Upper lobe of left lung (tissue), 6 donors: ENCODE measurements at regions not wholly inside any gene's neighbourhood (a gene's known extent, or its start where the extent isn't known, plus 50 kb on each side); places are given as distances from the start of the nearest gene placed in this dataset.

Experiments
- ATAC-seq, 2 donors: fragments of 200-7000 bp; cut with Tn5 transposase; one replicate each; pipeline ENCODE4 v1.9.1; 2022; ENCODE audit warnings: mild to moderate bottlenecking in 2 of 2, moderate library complexity in 2 of 2; ENCODE audit not compliant: low FRiP score in 2 of 2
- DNase-seq, 2 donors: peaks; one replicate each; pipeline ENCODE4 v3.0.0-alpha.2; 2019 to 2020
- H3K27ac ChIP-seq, 4 donors: fragments of 200-600 bp; sonication (generic); one replicate each; pipeline ENCODE4 v1.5.1; 2016 to 2019
- H3K27me3 ChIP-seq, 4 donors: fragments of 200-600 bp; sonication (generic); one replicate each; pipeline ENCODE4 v1.5.1; 2017 to 2019
- H3K36me3 ChIP-seq, 4 donors: fragments of 200-600 bp; sonication (generic); one replicate each; pipeline ENCODE4 v1.5.1; 2016 to 2019
- H3K4me1 ChIP-seq, 4 donors: fragments of 200-600 bp; sonication (generic); one replicate each; pipeline ENCODE4 v1.5.1; 2018 to 2019
- H3K4me3 ChIP-seq, 4 donors: fragments of 200-600 bp; sonication (generic); one replicate each; pipeline ENCODE4 v1.5.1; 2017 to 2019; ENCODE audit warnings: mild to moderate bottlenecking in 2 of 4, moderate library complexity in 1 of 4
- H3K9me3 ChIP-seq, 4 donors: fragments of 200-600 bp; sonication (generic); one replicate each; pipeline ENCODE4 v1.5.1; 2018 to 2019
- CTCF ChIP-seq, 6 experiments: fragments of 450-650 bp in 4 of 6; fragments of 200-600 bp in 2 of 6; sonication (generic) in 2 of 6; IDR thresholded peaks; one replicate each; pipeline ENCODE4 v1.5.1; 2016 to 2019; ENCODE audit warnings: antibody characterized with exemption in 6 of 6
- EP300 ChIP-seq, 4 donors: sonication (generic); formaldehyde crosslinking; IDR thresholded peaks; one replicate each; pipeline ENCODE4 v1.5.1; 2017; ENCODE audit warnings: antibody characterized with exemption in 4 of 4, control low read depth in 2 of 4
- POLR2A ChIP-seq, 4 donors: fragments of 450-650 bp; IDR thresholded peaks; one replicate each; pipeline ENCODE4 v1.5.1; 2016 to 2017; ENCODE audit warnings: antibody characterized with exemption in 4 of 4, mild to moderate bottlenecking in 2 of 4
- POLR2AphosphoS5 ChIP-seq, 2 donors: sonication (generic); formaldehyde crosslinking; IDR thresholded peaks; one replicate each; pipeline ENCODE4 v1.5.1; 2017; ENCODE audit warnings: antibody characterized with exemption in 2 of 2
- WGBS, 2 donors: methylation state at CpG; one replicate each; pipeline ENCODE4 v1.1.5; 2017 to 2018; 5-methylcytosine and 5-hydroxymethylcytosine counted together
- donor health status: DM: no; HTN: no; CAD: no; lungs with moderate emphysema.
- donor health status: DM: no; HTN: yes; CAD: no; lungs with severe emphysema.

DNA sequence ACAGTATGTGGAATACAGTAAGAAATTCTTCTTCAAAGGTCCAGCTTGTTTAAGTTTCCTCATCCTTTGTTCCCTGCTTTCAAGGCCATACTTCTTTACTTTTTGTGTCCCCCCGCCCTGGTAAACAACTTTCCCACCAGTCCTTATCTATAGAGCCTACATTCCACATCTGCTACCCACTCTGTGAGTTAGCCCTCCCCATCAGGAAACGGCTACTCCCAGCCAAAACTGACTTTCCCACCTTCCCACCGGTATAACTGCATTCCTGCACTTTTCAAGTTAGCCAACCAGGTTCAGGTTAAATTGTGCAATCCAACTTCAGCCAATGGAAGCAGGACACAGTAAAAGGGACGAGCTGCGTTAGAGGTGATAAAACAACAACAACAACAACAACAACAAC lies 186.9 kb downstream of the DDX3Y start:
- TF ChIP-seq EP300 (IDR thresholded peaks at IDR 0.05) (no peak), POLR2AphosphoS5 (IDR thresholded peaks at IDR 0.05) (no peak), POLR2A (IDR thresholded peaks at IDR 0.05) (no peak), CTCF (IDR thresholded peaks at IDR 0.05) (no peak)
- Histone ChIP-seq H3K27ac (no peak overlapping the region), H3K27me3 (no peaks in the 10 kb centered on the region), H3K4me1 (no peaks in the 10 kb centered on the region), H3K9me3 (no peaks in the 10 kb centered on the region), H3K36me3 (no peaks in the 10 kb centered on the region), H3K4me3 (no peak overlapping the region)
- WGBS, 2 donors: 44% methylated on average over 5 of the region's 5 CpGs; no CpG with 5 or more reads in 1 of the 2 donors
- no peak for ATAC-seq
- DNase-seq: no peak

- no peaks in the 10 kb centered on the region for H3K27me3 ChIP-seq
- DNase-seq (no peak), ATAC-seq (no peak)
- 41% methylated on average over 1 of the region's 2 CpGs; no CpG with 5 or more reads in 1 of the 2 donors for WGBS, 2 donors
- no peaks in the 10 kb centered on the region for H3K9me3 ChIP-seq
- no peaks in the 10 kb centered on the region for H3K4me1 ChIP-seq
- TF ChIP-seq POLR2AphosphoS5 (IDR thresholded peaks at IDR 0.05) (no peak), CTCF (IDR thresholded peaks at IDR 0.05) (no peak), POLR2A (IDR thresholded peaks at IDR 0.05) (no peak), EP300 (IDR thresholded peaks at IDR 0.05) (no peak)
- H3K4me3 ChIP-seq: no peak overlapping the region
- no peak overlapping the region for H3K27ac ChIP-seq
- H3K36me3 ChIP-seq: no peaks in the 10 kb centered on the region
These were observed 188.3 kb downstream of the DDX3Y start for GRCh38 chrY:13092986-13093385.

GRCh38 chrY:13093461-13093860 lies 188.8 kb downstream of the DDX3Y start:
- Histone ChIP-seq H3K36me3 (no peaks in the 10 kb centered on the region), H3K4me1 (no peaks in the 10 kb centered on the region), H3K4me3 (no peak overlapping the region), H3K9me3 (no peaks in the 10 kb centered on the region), H3K27ac (no peak overlapping the region), H3K27me3 (no peaks in the 10 kb centered on the region)
- 53% methylated on average over 3 of the region's 3 CpGs; no CpG with 5 or more reads in 1 of the 2 donors for WGBS, 2 donors
- TF ChIP-seq EP300 (IDR thresholded peaks at IDR 0.05): no peak
- TF ChIP-seq POLR2AphosphoS5 (IDR thresholded peaks at IDR 0.05): no peak
- TF ChIP-seq POLR2A (IDR thresholded peaks at IDR 0.05): no peak
- no peak for TF ChIP-seq CTCF (IDR thresholded peaks at IDR 0.05)
- ATAC-seq (no peak), DNase-seq (no peak)

DNA sequence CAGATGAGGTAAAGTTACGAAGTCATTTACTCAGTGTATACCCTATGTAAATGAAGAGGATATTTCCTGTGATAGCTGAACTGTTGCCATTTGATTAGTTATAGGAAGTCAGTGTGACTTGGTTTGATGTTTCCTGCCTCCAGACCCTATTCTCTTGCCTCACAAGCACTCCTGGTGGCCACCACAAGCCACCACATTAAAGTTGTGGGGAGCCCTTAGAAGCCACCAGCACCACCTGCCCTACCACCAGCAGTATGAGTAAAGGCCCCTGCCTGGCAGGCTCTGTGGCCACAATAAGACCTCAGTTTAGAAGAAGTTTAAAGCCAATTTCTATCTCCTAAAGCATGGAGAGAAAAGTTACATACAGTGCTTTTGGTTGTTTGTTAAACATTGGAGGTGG lies 189.7 kb downstream of the DDX3Y start:
- no peak overlapping the region for H3K4me3 ChIP-seq
- H3K4me1 ChIP-seq: no peaks in the 10 kb centered on the region
- DNase-seq (no peak), ATAC-seq (no peak)
- H3K9me3 ChIP-seq: no peaks in the 10 kb centered on the region
- H3K36me3 ChIP-seq: no peaks in the 10 kb centered on the region
- H3K27ac ChIP-seq: no peak overlapping the region
- TF ChIP-seq POLR2AphosphoS5 (IDR thresholded peaks at IDR 0.05): no peak
- no peak for TF ChIP-seq POLR2A (IDR thresholded peaks at IDR 0.05)
- no peak for TF ChIP-seq CTCF (IDR thresholded peaks at IDR 0.05)
- no peak for TF ChIP-seq EP300 (IDR thresholded peaks at IDR 0.05)
- WGBS, 2 donors: 80% methylated on average over 1 of the region's 1 CpG; no CpG with 5 or more reads in 1 of the 2 donors
- H3K27me3 ChIP-seq: no peaks in the 10 kb centered on the region

DNA sequence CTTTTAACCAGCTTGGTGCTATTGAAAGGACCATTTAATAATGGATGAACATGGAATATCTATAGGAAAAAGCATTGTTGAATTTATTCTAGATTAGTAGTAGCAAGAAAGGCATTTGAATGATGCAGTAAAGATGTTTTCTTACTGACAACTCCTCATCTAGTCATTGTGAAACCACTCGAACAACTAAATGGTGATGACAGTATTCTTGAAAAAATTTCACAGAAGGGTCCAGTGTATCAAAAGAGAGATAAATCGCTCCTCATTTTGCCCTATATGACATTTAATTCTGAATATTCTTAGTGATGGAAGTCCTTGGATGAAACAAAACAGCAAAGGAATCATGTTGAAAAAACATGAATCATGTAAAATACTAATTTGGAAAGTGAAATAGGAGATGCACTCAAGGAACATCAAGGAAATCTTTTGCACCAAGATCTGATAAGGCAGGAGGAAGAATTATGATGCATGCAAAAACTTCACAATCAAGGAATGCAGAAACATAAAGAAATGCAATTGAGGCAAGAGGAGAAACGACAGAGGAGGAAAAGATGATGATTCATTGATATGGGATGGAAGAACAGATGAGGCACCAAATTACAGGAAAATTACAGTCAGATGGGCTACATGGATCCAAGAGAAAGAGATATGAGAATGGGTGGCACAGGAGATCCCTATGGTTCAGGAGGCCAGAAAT lies 190.4 kb downstream of the DDX3Y start:
- 64% methylated on average over 3 of the region's 3 CpGs; no CpG with 5 or more reads in 1 of the 2 donors for WGBS, 2 donors
- ATAC-seq: no peak
- Histone ChIP-seq H3K4me3 (no peak overlapping the region), H3K4me1 (no peaks in the 10 kb centered on the region), H3K36me3 (no peaks in the 10 kb centered on the region), H3K27ac (no peak overlapping the region), H3K9me3 (no peaks in the 10 kb centered on the region), H3K27me3 (no peaks in the 10 kb centered on the region)
- no peak for DNase-seq
- TF ChIP-seq POLR2AphosphoS5 (IDR thresholded peaks at IDR 0.05): no peak
- no peak for TF ChIP-seq CTCF (IDR thresholded peaks at IDR 0.05)
- TF ChIP-seq EP300 (IDR thresholded peaks at IDR 0.05): no peak
- TF ChIP-seq POLR2A (IDR thresholded peaks at IDR 0.05): no peak
